ENCODE measurements at regions not wholly inside any gene's neighbourhood (a gene's known extent, or its start where the extent isn't known, plus 50 kb on each side); places are given as distances from the start of the nearest gene placed in this dataset.

DNA sequence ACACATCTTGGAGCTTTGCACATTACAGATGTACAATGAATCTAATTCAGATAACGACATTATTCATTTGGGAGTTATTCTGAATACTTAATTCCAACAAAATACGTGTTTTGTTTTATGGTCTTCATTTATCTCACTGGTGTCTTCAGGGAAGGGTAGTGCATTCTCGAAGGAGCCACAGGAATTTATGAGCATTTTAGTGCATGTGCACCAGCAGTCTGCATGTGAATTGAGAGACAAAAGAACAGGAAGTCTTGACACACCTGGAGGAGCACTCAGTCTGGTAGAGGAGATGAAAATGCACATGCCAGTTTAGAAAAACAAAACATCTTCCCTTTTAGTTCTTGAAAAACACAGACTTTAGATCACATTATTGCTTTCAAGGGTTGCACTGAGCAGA lies 228.7 kb downstream of the LRATD1 start:
- intact Hi-C loops (cut with micrococcal nuclease): no loop called here
- H3K36me3 ChIP-seq (ENCODE audit: control insufficient read depth, insufficient read depth, low read length): no peaks in the 10 kb centered on the region
- FAIRE-seq (no peak), ATAC-seq (no peak), DNase-seq (ENCODE audit: extremely low read depth in 1 of 4, low spot score in 3 of 4) (no peak)
- H3K9me1 ChIP-seq (ENCODE audit: control insufficient read depth, insufficient read depth, low read length): no peaks in the 10 kb centered on the region
- H3K79me2 ChIP-seq (ENCODE audit: control insufficient read depth, insufficient read depth, low read length): no peaks in the 10 kb centered on the region
- H3K4me2 ChIP-seq (ENCODE audit: insufficient read depth, low read length): no peak overlapping the region
- H4K20me1 ChIP-seq (replicated peaks; ENCODE audit: control insufficient read depth, insufficient read depth, low read length): no peaks in the 10 kb centered on the region
- 0% methylated on average over 3 of the region's 3 CpGs for WGBS (ENCODE audit: insufficient coverage, low coverage, missing lambda C conversion rate)
- H2AFZ ChIP-seq (ENCODE audit: low read depth, low read length): no peak overlapping the region
- H3K9me3 ChIP-seq (replicated peaks; ENCODE audit: control insufficient read depth, insufficient read depth, low read depth, low read length): no peaks in the 10 kb centered on the region
- no peak overlapping the region for H3K9ac ChIP-seq (ENCODE audit: insufficient read depth in 1 of 2, low read depth in 2 of 2, low read length in 2 of 2)
- in situ Hi-C loops (cut with MboI): no loop called here
- H3K27me3 ChIP-seq (ENCODE audit: control insufficient read depth in 2 of 2, insufficient read depth in 2 of 2, low read length in 2 of 2): no peaks in the 10 kb centered on the region
- no peaks in the 10 kb centered on the region for H3K4me1 ChIP-seq (replicated peaks in 1 of 2; ENCODE audit: control insufficient read depth in 2 of 2, insufficient read depth in 2 of 2, low read length in 2 of 2)
- H3K4me3 ChIP-seq: no peak overlapping the region
- POLR2A ChIA-PET: no interaction called here
- BruUV-seq (replicated peaks): no TSS peak
- CTCF ChIA-PET (ENCODE audit: low intra/inter-chr PET ratio): no interaction called here
- no peak overlapping the region for H3K27ac ChIP-seq (ENCODE audit: extremely low read depth, low read depth, low read length)
- no peak for TF ChIP-seq PCBP1 (IDR thresholded peaks at IDR 0.05; ENCODE audit: low read depth, low read length, poor library complexity, severe bottlenecking)
- no peak for TF ChIP-seq ILK (tag; IDR thresholded peaks at IDR 0.05; ENCODE audit: borderline replicate concordance, low read depth)
- TF ChIP-seq, protein P1, sequence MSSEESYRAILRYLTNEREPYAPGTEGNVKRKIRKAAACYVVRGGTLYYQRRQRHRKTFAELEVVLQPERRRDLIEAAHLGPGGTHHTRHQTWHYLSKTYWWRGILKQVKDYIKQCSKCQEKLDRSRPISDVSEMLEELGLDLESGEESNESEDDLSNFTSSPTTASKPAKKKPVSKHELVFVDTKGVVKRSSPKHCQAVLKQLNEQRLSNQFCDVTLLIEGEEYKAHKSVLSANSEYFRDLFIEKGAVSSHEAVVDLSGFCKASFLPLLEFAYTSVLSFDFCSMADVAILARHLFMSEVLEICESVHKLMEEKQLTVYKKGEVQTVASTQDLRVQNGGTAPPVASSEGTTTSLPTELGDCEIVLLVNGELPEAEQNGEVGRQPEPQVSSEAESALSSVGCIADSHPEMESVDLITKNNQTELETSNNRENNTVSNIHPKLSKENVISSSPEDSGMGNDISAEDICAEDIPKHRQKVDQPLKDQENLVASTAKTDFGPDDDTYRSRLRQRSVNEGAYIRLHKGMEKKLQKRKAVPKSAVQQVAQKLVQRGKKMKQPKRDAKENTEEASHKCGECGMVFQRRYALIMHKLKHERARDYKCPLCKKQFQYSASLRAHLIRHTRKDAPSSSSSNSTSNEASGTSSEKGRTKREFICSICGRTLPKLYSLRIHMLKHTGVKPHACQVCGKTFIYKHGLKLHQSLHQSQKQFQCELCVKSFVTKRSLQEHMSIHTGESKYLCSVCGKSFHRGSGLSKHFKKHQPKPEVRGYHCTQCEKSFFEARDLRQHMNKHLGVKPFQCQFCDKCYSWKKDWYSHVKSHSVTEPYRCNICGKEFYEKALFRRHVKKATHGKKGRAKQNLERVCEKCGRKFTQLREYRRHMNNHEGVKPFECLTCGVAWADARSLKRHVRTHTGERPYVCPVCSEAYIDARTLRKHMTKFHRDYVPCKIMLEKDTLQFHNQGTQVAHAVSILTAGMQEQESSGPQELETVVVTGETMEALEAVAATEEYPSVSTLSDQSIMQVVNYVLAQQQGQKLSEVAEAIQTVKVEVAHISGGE (CRISPR knock-in tag; IDR thresholded peaks at IDR 0.05): no peak

Data from K562 (cell line).